ENCODE measurements at regions not wholly inside any gene's neighbourhood (a gene's known extent, or its start where the extent isn't known, plus 50 kb on each side); places are given as distances from the start of the nearest gene placed in this dataset.

DNA sequence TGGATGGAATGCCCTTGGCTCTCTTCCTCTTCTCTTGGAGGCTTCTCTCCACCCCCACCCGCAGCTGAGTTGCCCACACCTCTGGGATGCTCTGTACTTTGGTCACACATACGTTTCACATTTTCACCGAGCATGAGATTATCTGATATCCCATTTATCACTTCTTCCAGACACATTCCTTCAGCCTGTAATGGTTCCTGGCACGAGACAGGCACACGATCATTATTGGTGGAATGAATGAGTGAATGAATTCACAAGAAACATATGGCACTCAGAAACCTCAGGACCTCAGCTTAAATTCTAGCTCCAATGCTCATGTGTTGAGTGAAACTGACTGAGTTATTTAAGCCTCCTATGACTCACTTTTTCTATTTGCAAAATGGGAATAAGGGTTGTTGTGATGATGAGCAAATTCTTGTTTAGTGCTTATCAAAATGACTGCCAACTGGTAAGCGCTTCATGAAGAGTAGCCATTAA, 242.7 kb upstream of the JUN start:
- no peak for TF ChIP-seq CTCF (IDR thresholded peaks at IDR 0.05; ENCODE audit: unreplicated experiment)
- Mint-ChIP-seq H3K27ac (ENCODE audit: low read depth, unreplicated experiment) (no peak overlapping the region), H3K9me3 (ENCODE audit: unreplicated experiment) (no peaks in the 10 kb centered on the region), H3K4me1 (ENCODE audit: insufficient read depth, unreplicated experiment) (peaks cover 14% of the 10 kb centered on the region), H3K27me3 (ENCODE audit: insufficient read depth, unreplicated experiment) (no peaks in the 10 kb centered on the region), H3K36me3 (ENCODE audit: insufficient read depth, unreplicated experiment) (no peaks in the 10 kb centered on the region), H3K4me3 (ENCODE audit: unreplicated experiment) (no peak overlapping the region)
- CTCF ChIA-PET: interaction anchor here (1.6 kb wide), 1 partner anchor 14 kb away, joined by 4 read pairs; no protein-coding TSS in a partner anchor
- BruUV-seq (replicated peaks): no TSS peak
- intact Hi-C loops (cut with micrococcal nuclease): no loop called here
- no peak for DNase-seq (ENCODE audit: unreplicated experiment)
- POLR2A ChIA-PET: no interaction called here

GRCh38 chr1:59027177-59027576, 243.3 kb upstream of the JUN start:
- ChIA-PET POLR2A (no interaction called here), CTCF (interaction anchor here (0.6 kb wide), 1 partner anchor 96 kb away, joined by 4 read pairs; no protein-coding TSS in a partner anchor)
- H3K9me3 Mint-ChIP-seq (ENCODE audit: unreplicated experiment): no peaks in the 10 kb centered on the region
- H3K27me3 Mint-ChIP-seq (ENCODE audit: insufficient read depth, unreplicated experiment): no peaks in the 10 kb centered on the region
- peak; percentile 27 for DNase-seq (ENCODE audit: unreplicated experiment)
- TF ChIP-seq CTCF (IDR thresholded peaks at IDR 0.05; ENCODE audit: unreplicated experiment): no peak
- H3K27ac Mint-ChIP-seq (ENCODE audit: low read depth, unreplicated experiment): no peak overlapping the region
- intact Hi-C loops (cut with micrococcal nuclease): no loop called here
- no peak overlapping the region for H3K4me3 Mint-ChIP-seq (ENCODE audit: unreplicated experiment)
- no peaks in the 10 kb centered on the region for H3K36me3 Mint-ChIP-seq (ENCODE audit: insufficient read depth, unreplicated experiment)
- BruUV-seq (replicated peaks): no TSS peak
- peaks cover 14% of the 10 kb centered on the region for H3K4me1 Mint-ChIP-seq (ENCODE audit: insufficient read depth, unreplicated experiment)

- ChIA-PET CTCF (no interaction called here), POLR2A (no interaction called here)
- no TSS peak for BruUV-seq (replicated peaks)
- Mint-ChIP-seq H3K4me1 (ENCODE audit: insufficient read depth, unreplicated experiment) (peaks cover 14% of the 10 kb centered on the region), H3K4me3 (ENCODE audit: unreplicated experiment) (no peak overlapping the region), H3K27me3 (ENCODE audit: insufficient read depth, unreplicated experiment) (no peaks in the 10 kb centered on the region), H3K27ac (ENCODE audit: low read depth, unreplicated experiment) (no peak overlapping the region), H3K9me3 (ENCODE audit: unreplicated experiment) (no peaks in the 10 kb centered on the region), H3K36me3 (ENCODE audit: insufficient read depth, unreplicated experiment) (no peaks in the 10 kb centered on the region)
- no peak for DNase-seq (ENCODE audit: unreplicated experiment)
- intact Hi-C loops (cut with micrococcal nuclease): no loop called here
- no peak for TF ChIP-seq CTCF (IDR thresholded peaks at IDR 0.05; ENCODE audit: unreplicated experiment)
Measured at GRCh38 chr1:59028048-59028447, 244.2 kb upstream of the JUN start.

GRCh38 chr1:59029411-59030167, 245.7 kb upstream of the JUN start:
- Mint-ChIP-seq H3K9me3 (ENCODE audit: unreplicated experiment) (no peaks in the 10 kb centered on the region), H3K27ac (ENCODE audit: low read depth, unreplicated experiment) (no peak overlapping the region), H3K4me1 (ENCODE audit: insufficient read depth, unreplicated experiment) (peaks cover 14% of the 10 kb centered on the region), H3K4me3 (ENCODE audit: unreplicated experiment) (no peak overlapping the region), H3K27me3 (ENCODE audit: insufficient read depth, unreplicated experiment) (no peaks in the 10 kb centered on the region), H3K36me3 (ENCODE audit: insufficient read depth, unreplicated experiment) (no peaks in the 10 kb centered on the region)
- BruUV-seq (replicated peaks): no TSS peak
- ChIA-PET POLR2A (no interaction called here), CTCF (interaction anchor here (0.7 to 1.1 kb wide), 2 partner anchors 10 to 473 kb away, joined by 3 to 4 read pairs; no protein-coding TSS in a partner anchor)
- no peak for TF ChIP-seq CTCF (IDR thresholded peaks at IDR 0.05; ENCODE audit: unreplicated experiment)
- DNase-seq (ENCODE audit: unreplicated experiment): peak; percentile 15
- intact Hi-C loops (cut with micrococcal nuclease): no loop called here
